ENCODE measurements at regions not wholly inside any gene's neighbourhood (a gene's known extent, or its start where the extent isn't known, plus 50 kb on each side); places are given as distances from the start of the nearest gene placed in this dataset.
"Not testable (repeated sequence)": the region's sequence is repeated elsewhere in the genome, so short reads cannot be mapped to it uniquely, and the experiment has no call there.

- DNase-seq: peak; percentile 92 to 95
These were observed 205.1 kb downstream of the NPIPB11 start for GRCh38 chr16:29201296-29202024.

GRCh38 chr16:29200681-29201080 lies 205.8 kb downstream of the NPIPB11 start:
- not testable (repeated sequence) for DNase-seq

GRCh38 chr16:29200135-29200601 lies 206.3 kb downstream of the NPIPB11 start:
- not testable (repeated sequence) for DNase-seq

GRCh38 chr16:29199626-29200025 lies 206.9 kb downstream of the NPIPB11 start:
- not testable (repeated sequence) for DNase-seq

- DNase-seq: no peak
These were observed 207.6 kb downstream of the NPIPB11 start for GRCh38 chr16:29198731-29199521.

GRCh38 chr16:29198231-29198630 lies 208.3 kb downstream of the NPIPB11 start:
- DNase-seq: no peak

- DNase-seq: not testable (repeated sequence)
These were observed 208.9 kb downstream of the NPIPB11 start for GRCh38 chr16:29197494-29198100.

- not testable (repeated sequence) for DNase-seq
These were observed 209.8 kb downstream of the NPIPB11 start for GRCh38 chr16:29196746-29197145.

- not testable (repeated sequence) for DNase-seq
These were observed 210.4 kb downstream of the LAT start for GRCh38 chr16:29195116-29195872.

- not testable (repeated sequence) for DNase-seq
These were observed 209.5 kb downstream of the LAT start for GRCh38 chr16:29194185-29194844.

- not testable (repeated sequence) for DNase-seq
These were observed 208.8 kb downstream of the LAT start for GRCh38 chr16:29193634-29194033.

GRCh38 chr16:29193248-29193574 lies 208.4 kb downstream of the LAT start:
- not testable (repeated sequence) for DNase-seq

GRCh38 chr16:29192329-29193247 lies 207.7 kb downstream of the LAT start:
- DNase-seq: no peak

- not testable (repeated sequence) for DNase-seq
These were observed 206.9 kb downstream of the LAT start for GRCh38 chr16:29191636-29192180.

GRCh38 chr16:29190553-29191431 lies 205.9 kb downstream of the LAT start:
- DNase-seq: not testable (repeated sequence)

GRCh38 chr16:29188806-29189205 lies 204.0 kb downstream of the LAT start:
- DNase-seq: not testable (repeated sequence)

GRCh38 chr16:29186306-29187220 lies 201.7 kb downstream of the LAT start:
- peak; percentile 71 to 74 for DNase-seq

- not testable (repeated sequence) for DNase-seq
These were observed 201.0 kb downstream of the LAT start for GRCh38 chr16:29185872-29186271.
